Erythroblast (primary cell): ENCODE measurements at regions not wholly inside any gene's neighbourhood (a gene's known extent, or its start where the extent isn't known, plus 50 kb on each side); places are given as distances from the start of the nearest gene placed in this dataset.

Source experiments
- GATA1 ChIP-seq: IDR thresholded peaks from 2 replicates; pipeline ENCODE4 v1.6.1; 2011; ENCODE audit warnings: low read depth, mild to moderate bottlenecking, control low read depth, low read length, moderate library complexity
- POLR2A ChIP-seq: IDR thresholded peaks from 2 replicates; pipeline ENCODE4 v1.6.1; 2011; ENCODE audit warnings: mild to moderate bottlenecking, low read length

DNA sequence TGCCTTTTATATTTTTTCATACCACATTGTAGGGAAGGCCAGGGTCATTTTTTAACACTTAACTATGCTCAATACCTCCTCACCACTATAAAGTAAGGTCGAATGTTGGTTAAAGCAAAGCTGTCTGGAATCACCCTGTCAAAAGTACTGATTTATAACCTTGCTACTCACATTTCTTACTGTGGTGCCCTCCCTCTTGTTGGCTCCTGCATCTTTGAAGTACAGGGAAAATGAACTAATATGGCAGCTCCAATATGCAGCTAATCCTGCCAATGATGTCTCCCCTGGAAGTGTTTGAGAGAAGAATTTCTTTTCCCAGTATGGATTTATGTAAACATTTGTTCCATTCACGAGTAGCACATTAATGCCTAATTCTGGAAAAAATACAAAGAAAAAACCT lies 108.4 kb upstream of the RPS23 start:
- TF ChIP-seq POLR2A: no peak
- TF ChIP-seq GATA1: no peak
